ENCODE measurements at regions not wholly inside any gene's neighbourhood (a gene's known extent, or its start where the extent isn't known, plus 50 kb on each side); places are given as distances from the start of the nearest gene placed in this dataset.

DNA sequence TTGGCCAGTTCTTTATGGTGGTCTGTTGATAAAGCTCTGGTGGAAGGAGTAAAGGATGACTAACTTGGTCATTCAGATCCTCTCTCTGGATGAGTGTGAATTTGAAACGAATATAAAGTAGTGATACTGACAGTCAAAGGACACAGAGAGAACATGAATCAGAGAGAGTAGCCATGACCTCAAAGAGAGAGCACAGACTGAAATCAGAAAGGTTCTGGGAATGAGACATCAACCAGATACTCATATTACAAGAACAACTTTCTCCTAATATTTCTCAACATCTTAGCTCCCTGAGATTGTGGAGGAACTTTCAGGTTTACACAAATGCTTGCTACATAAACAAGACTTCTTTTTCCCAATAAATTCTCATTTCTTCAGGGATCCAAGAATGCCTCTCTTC is 849.1 kb upstream of the CHAC2 start:
- Histone ChIP-seq H3K4me2 (no peak overlapping the region), H3K4me3 (no peak overlapping the region), H3K79me2 (no peaks in the 10 kb centered on the region), H3K9me3 (ENCODE audit: low read depth) (no peaks in the 10 kb centered on the region), H3K27me3 (no peaks in the 10 kb centered on the region), H3K9me2 (replicated peaks; ENCODE audit: insufficient read depth) (no peaks in the 10 kb centered on the region), H3K36me3 (replicated peaks; ENCODE audit: insufficient read depth, low read depth) (no peaks in the 10 kb centered on the region), H2AFZ (no peak overlapping the region), H3K27ac (no peak overlapping the region), H4K20me1 (ENCODE audit: insufficient read depth, poor library complexity, severe bottlenecking) (no peaks in the 10 kb centered on the region), H3K4me1 (ENCODE audit: insufficient read depth) (no peaks in the 10 kb centered on the region)
- TF ChIP-seq, protein P1, sequence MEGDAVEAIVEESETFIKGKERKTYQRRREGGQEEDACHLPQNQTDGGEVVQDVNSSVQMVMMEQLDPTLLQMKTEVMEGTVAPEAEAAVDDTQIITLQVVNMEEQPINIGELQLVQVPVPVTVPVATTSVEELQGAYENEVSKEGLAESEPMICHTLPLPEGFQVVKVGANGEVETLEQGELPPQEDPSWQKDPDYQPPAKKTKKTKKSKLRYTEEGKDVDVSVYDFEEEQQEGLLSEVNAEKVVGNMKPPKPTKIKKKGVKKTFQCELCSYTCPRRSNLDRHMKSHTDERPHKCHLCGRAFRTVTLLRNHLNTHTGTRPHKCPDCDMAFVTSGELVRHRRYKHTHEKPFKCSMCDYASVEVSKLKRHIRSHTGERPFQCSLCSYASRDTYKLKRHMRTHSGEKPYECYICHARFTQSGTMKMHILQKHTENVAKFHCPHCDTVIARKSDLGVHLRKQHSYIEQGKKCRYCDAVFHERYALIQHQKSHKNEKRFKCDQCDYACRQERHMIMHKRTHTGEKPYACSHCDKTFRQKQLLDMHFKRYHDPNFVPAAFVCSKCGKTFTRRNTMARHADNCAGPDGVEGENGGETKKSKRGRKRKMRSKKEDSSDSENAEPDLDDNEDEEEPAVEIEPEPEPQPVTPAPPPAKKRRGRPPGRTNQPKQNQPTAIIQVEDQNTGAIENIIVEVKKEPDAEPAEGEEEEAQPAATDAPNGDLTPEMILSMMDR (IDR thresholded peaks at IDR 0.05; ENCODE audit: poor library complexity), result no peak
- TF ChIP-seq EZH2 (IDR thresholded peaks at IDR 0.05; ENCODE audit: borderline replicate concordance) (no peak), EZH2phosphoT487 (IDR thresholded peaks at IDR 0.05; ENCODE audit: low read depth, severe bottlenecking, unreplicated experiment) (no peak)
- 74% methylated on average over 1 of the region's 1 CpG for WGBS (ENCODE audit: low lambda C conversion rate, missing lambda C conversion rate)
- no peak for DNase-seq (ENCODE audit: low spot score)

DNA sequence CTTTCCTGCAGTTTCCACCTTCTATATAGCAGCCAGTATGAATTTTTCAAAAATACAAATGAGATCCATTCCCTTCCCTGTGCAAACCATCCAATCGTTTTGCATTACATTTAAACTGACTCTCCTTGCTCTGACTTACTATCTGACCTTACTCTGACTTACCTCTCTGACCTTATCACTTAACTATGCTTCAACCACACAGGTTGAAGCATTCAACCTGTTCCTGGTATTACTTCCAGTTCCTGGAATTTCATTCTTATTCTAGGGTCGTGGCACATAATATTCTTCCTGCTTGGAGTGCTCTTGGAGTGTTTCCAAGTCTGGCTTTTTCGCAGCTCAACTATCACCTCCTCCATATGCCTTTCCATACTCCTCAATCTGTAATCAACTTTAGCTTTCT is 850.6 kb upstream of the CHAC2 start:
- no peaks in the 10 kb centered on the region for H3K36me3 ChIP-seq (replicated peaks; ENCODE audit: insufficient read depth, low read depth)
- H3K79me2 ChIP-seq, result no peaks in the 10 kb centered on the region
- DNase-seq (ENCODE audit: low spot score), result no peak
- 77% methylated on average over 3 of the region's 3 CpGs for WGBS (ENCODE audit: low lambda C conversion rate, missing lambda C conversion rate)
- no peak overlapping the region for H2AFZ ChIP-seq
- TF ChIP-seq EZH2 (IDR thresholded peaks at IDR 0.05; ENCODE audit: borderline replicate concordance) (no peak), EZH2phosphoT487 (IDR thresholded peaks at IDR 0.05; ENCODE audit: low read depth, severe bottlenecking, unreplicated experiment) (no peak)
- TF ChIP-seq, protein P1 (IDR thresholded peaks at IDR 0.05; ENCODE audit: poor library complexity), result no peak
- H3K9me2 ChIP-seq (replicated peaks; ENCODE audit: insufficient read depth), result no peaks in the 10 kb centered on the region
- no peaks in the 10 kb centered on the region for H3K9me3 ChIP-seq (ENCODE audit: low read depth)
- H3K4me1 ChIP-seq (ENCODE audit: insufficient read depth), result no peaks in the 10 kb centered on the region
- H4K20me1 ChIP-seq (ENCODE audit: insufficient read depth, poor library complexity, severe bottlenecking), result no peaks in the 10 kb centered on the region
- H3K4me3 ChIP-seq, result no peak overlapping the region
- no peak overlapping the region for H3K27ac ChIP-seq
- no peak overlapping the region for H3K4me2 ChIP-seq
- H3K27me3 ChIP-seq, result no peaks in the 10 kb centered on the region

DNA sequence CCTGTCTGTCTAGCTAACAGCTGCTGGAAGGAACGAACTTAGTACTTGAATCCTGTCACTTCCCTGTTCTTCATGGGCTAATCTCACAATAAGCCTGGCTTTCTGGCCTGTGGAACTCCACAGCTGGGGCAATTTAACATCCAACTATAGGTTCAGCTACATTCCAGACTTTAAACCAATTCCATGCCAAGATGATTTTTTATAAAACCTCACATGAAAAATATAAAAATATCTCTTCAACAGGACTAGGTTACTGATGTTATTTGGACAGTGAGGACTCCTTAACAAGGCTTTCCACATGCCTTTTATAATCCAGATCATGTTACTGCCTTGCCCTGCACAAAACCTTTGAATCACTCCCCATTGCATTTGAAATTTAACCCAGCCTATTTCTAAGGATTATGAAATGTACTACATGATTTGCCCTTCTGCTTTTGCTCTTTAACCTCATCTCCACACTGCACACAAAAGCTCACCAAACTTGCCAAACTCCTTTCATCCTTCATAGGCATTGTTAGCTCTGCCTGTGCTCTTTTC is 863.2 kb upstream of the CHAC2 start:
- H3K36me3 ChIP-seq (replicated peaks; ENCODE audit: insufficient read depth, low read depth), result no peaks in the 10 kb centered on the region
- no peaks in the 10 kb centered on the region for H3K9me3 ChIP-seq (ENCODE audit: low read depth)
- H3K27me3 ChIP-seq, result no peaks in the 10 kb centered on the region
- no peaks in the 10 kb centered on the region for H3K4me1 ChIP-seq (ENCODE audit: insufficient read depth)
- no peak overlapping the region for H3K4me3 ChIP-seq
- no peak overlapping the region for H3K4me2 ChIP-seq
- TF ChIP-seq EZH2phosphoT487 (IDR thresholded peaks at IDR 0.05; ENCODE audit: low read depth, severe bottlenecking, unreplicated experiment) (no peak), EZH2 (IDR thresholded peaks at IDR 0.05; ENCODE audit: borderline replicate concordance) (no peak)
- TF ChIP-seq, protein P1 (IDR thresholded peaks at IDR 0.05; ENCODE audit: poor library complexity), result no peak
- no peaks in the 10 kb centered on the region for H3K79me2 ChIP-seq
- H4K20me1 ChIP-seq (ENCODE audit: insufficient read depth, poor library complexity, severe bottlenecking), result no peaks in the 10 kb centered on the region
- H2AFZ ChIP-seq, result no peak overlapping the region
- DNase-seq (ENCODE audit: low spot score), result no peak
- WGBS (ENCODE audit: low lambda C conversion rate, missing lambda C conversion rate), result 61% methylated on average over 1 of the region's 1 CpG
- no peaks in the 10 kb centered on the region for H3K9me2 ChIP-seq (replicated peaks; ENCODE audit: insufficient read depth)
- H3K27ac ChIP-seq, result no peak overlapping the region
